ENCODE measurements at regions not wholly inside any gene's neighbourhood (a gene's known extent, or its start where the extent isn't known, plus 50 kb on each side); places are given as distances from the start of the nearest gene placed in this dataset.

GRCh38 chr19:28023064-28023463, 1189.9 kb downstream of the UQCRFS1 start:
- DNase-seq = no peak

GRCh38 chr19:28022506-28022905, 1190.4 kb downstream of the UQCRFS1 start:
- DNase-seq = no peak

- DNase-seq = no peak
Observed at GRCh38 chr19:28021259-28022185, 1191.4 kb downstream of the UQCRFS1 start.

- no peak for DNase-seq
Observed at GRCh38 chr19:28020619-28021258, 1192.2 kb downstream of the UQCRFS1 start.

GRCh38 chr19:28019901-28020300, 1193.0 kb downstream of the UQCRFS1 start:
- DNase-seq = no peak

- DNase-seq = no peak
Observed at GRCh38 chr19:28019371-28019770, 1193.6 kb downstream of the UQCRFS1 start.

- DNase-seq = no peak
Observed at GRCh38 chr19:28018499-28018898, 1194.5 kb downstream of the UQCRFS1 start.

GRCh38 chr19:28014615-28015405, 1198.1 kb downstream of the UQCRFS1 start:
- DNase-seq = no peak

GRCh38 chr19:28012361-28012760, 1200.6 kb downstream of the UQCRFS1 start:
- no peak for DNase-seq

- no peak for DNase-seq
Observed at GRCh38 chr19:28010656-28011055, 1202.3 kb downstream of the UQCRFS1 start.

GRCh38 chr19:28009696-28010095, 1203.3 kb downstream of the UQCRFS1 start:
- DNase-seq = no peak

- DNase-seq = no peak
Observed at GRCh38 chr19:28008695-28009094, 1204.3 kb downstream of the UQCRFS1 start.

GRCh38 chr19:28003543-28003942, 1209.4 kb downstream of the UQCRFS1 start:
- no peak for DNase-seq

- no peak for DNase-seq
Observed at GRCh38 chr19:27997069-27997468, 1215.9 kb downstream of the UQCRFS1 start.

- DNase-seq = no peak
Observed at GRCh38 chr19:27993619-27994570, 1219.1 kb downstream of the UQCRFS1 start.

- no peak for DNase-seq
Observed at GRCh38 chr19:27986299-27986698, 1226.7 kb downstream of the UQCRFS1 start.

- no peak for DNase-seq
Observed at GRCh38 chr19:27975419-27976005, 1237.4 kb downstream of the UQCRFS1 start.

- no peak for DNase-seq
Observed at GRCh38 chr19:27974082-27974513, 1238.9 kb downstream of the UQCRFS1 start.

- DNase-seq = no peak
Observed at GRCh38 chr19:27972291-27973040, 1240.5 kb downstream of the UQCRFS1 start.

- DNase-seq = no peak
Observed at GRCh38 chr19:27971869-27972268, 1241.1 kb downstream of the UQCRFS1 start.

- no peak for DNase-seq
Observed at GRCh38 chr19:27971071-27971470, 1241.9 kb downstream of the UQCRFS1 start.
